ENCODE measurements at regions not wholly inside any gene's neighbourhood (a gene's known extent, or its start where the extent isn't known, plus 50 kb on each side); places are given as distances from the start of the nearest gene placed in this dataset.

DNA sequence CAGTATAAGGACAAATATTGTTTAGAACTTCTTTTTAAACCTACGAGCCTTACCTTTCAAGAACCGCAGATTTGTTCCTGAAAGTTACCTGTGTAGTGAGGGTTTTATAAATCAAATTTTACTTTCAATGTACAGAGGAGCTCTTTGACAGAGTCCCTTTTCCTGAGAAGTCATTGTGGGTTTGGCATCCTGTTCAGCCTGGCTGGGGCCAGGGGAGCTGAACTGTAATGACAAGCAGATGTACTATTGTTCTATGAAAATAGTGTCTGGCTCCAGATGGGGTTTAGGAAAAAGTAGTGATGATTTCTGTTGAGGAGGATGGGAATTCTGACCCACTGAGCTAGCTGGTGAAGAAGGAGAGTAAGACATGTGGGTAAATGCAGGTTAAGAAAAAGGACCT is 196.2 kb upstream of the PGRMC2 start:
- DNase-seq (ENCODE audit: low read depth): no peak

DNA sequence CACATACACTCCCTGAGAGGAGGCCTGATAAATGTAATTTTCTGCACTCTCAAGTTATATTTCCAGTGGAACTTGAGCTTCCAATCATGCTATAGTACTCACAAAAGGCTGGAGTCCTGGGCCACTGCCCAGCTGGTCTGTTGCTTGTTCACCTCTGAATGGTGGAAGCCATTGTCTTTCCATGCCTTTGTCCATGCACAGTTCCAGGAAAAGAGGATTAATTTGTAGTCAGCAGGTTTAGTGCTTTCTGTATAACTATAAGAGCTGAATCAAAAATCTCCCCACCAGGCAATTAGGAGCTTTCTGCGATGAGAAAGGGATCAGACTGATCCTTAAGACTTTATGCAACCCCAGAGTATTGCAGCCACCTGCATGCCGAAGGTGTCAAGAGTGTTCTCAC is 195.4 kb upstream of the PGRMC2 start:
- DNase-seq (ENCODE audit: low read depth): no peak

DNA sequence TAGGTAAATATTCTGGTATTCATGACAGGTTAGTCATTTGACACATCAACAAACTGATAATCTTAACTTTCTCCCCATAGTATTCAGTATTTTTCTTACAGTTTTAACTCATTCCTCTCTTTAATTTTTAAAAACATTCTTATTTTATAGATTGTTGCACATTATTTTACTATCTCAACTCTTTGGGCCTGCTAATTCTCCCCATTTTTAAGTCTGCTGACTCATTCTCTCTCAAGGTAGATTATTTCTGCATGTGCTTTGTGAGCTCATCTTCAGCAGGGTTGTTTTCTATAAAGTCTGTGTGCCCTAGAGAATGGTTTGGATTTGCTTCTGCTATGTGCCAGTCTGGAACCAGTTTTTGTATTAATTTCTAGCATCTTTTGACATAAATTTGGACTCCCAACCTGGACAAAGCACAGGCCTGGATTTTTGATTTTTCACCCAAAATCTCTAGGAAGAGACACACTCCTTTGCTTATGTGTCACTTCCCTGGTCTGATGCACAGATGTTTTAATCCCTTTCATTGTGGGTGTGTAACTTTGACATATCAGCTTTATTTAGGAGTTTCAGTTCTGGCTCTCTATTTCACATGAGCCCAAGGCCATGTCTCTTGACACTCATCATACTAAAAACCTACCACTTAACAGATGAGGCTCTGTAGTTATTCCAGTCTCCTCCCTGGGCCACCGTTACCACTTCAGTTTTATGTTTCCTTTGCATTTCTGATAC is 194.3 kb upstream of the PGRMC2 start:
- no peak for DNase-seq (ENCODE audit: low read depth)

DNA sequence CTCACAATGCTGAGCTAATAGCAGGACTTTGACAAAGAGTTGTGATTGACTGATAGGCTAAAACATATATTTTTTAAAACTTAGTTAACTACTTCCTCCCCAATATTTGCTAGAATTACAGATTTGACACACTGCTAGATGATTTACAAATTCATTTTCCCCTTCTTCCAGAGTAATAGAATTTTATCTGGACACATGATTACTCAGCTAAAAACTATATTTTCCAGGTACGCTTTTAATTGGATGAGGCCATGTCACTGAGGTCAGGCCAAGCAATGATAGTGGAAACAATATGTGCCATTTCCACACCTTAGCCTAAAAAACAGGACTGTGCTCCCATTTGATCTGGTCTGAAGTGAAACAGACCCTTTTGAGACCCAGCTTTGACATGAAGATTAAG is 193.3 kb upstream of the PGRMC2 start:
- DNase-seq (ENCODE audit: low read depth): no peak

DNA sequence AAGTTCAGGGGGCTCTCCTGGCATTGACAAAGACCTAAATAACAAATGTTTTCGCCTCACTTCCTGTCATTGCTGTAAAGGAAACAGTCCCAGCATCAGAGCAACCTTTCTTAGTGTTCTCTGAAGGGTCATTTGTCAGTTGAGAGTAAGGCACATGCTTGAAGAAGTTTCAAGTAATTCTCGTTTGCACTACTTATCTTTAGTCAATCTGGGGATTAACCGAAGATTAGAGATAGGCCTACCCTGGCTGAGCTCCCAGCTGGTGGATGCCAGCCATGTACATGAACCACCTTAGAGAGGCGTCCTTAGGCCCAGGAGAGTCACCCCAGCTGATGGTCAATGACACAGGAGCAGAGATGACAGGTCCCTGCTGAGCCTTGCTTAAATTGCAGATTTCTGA is 189.9 kb upstream of the PGRMC2 start:
- DNase-seq (ENCODE audit: low read depth): no peak

DNA sequence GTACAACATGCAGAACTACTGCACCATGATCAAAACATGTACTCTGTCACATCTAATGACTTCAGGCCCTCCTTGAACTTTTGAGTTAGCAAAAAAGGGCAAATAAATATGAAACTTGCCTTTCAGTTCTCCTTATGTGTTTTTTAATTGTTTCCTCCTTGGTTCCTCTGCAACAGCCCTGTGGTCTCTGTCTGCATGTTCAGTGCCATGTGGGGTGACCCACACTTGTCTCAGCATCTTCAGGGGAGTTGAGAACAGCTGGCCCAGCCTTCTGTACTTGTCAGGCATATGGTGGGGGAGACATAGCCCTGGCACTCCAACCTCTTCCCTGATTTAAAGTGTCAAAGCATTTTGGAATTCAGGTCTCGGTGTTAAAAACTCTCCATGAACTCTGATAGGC is 188.0 kb upstream of the PGRMC2 start:
- no peak for DNase-seq (ENCODE audit: low read depth)

DNA sequence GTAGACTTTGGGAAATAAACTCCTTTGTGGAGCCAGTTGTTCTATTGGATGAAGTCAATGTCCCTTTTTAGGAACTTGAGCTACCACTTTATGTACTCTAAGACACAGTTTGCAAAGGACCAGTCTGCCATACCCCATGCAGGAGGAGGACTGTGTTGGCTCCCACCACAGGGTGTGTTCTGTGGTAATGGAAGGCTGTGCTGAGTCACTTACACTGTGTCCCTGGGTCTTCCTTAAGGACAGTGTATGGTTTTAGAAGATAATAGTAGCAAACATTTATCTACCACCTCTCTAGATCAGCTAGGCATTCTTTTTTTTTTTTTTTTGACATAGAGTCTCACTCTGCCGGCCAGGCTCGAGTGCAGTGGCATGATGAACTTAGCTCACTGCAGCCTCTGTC is 184.0 kb upstream of the PGRMC2 start:
- DNase-seq (ENCODE audit: low read depth): no peak

DNA sequence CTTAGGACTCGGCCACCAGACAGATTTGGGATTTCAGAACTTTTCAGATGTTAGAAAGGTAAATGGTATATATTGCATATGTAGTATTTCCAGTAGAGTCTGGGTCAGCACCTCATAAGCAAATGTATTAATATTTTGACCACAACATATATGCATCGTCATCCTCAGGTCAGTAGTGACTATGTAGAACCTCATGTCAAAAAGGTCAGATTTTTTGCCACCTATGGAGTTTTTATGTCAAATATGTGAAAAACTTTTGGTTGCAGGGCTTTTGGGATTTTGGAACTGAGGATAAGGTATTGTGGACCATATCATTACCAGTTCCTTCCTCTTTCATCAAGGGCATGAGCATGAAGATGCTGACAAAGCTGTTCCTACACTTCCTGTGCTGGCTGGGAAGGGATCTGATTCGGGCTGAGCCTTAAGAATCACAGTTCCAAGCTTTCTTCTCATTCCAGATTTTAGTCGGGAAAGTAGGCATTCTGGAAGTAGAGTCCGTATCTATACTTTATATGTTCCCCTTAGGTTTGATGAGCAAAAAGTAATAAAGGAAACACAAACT is 183.0 kb upstream of the PGRMC2 start:
- DNase-seq (ENCODE audit: low read depth): no peak

DNA sequence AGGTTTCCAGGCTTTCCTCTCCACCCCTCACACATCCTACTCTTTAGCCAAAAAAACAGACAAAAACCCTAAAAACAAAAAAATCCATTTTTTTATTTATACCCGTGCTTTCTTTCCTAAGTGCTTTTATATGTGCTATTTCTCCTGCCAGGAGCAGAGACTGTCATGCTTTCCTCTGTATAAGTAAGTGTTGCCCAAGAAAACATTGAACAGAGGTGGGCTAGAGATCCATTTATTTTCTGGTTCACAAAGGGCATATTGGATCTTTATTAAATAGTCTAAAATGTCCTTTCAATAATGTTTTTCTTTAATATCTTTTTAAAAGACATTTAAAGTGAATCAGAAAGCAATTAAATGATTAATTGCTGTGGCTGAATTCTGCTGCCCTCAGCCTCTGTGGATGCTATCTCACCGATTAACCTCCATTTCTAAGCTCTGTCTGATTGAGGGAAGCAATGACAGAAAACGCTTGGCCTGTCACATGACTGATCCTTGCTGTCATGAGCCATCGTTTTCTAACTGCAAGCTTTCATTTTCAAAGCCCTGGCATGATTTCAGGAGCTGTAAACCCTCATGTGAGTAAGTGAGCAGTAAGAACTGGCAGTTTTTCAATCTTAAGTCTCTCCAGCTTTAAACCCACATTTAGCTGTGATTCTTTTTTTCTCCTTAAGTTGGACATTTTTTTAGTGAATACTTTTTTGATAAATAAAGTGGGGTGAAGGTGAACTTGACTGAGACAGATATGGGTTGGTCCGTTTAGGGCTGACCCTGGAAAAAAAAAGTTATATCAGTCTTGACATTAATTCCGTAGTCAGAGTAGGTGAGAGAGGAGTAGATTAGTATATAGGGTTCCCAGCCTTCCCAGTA is 180.7 kb upstream of the PGRMC2 start:
- no peak for DNase-seq (ENCODE audit: low read depth)

DNA sequence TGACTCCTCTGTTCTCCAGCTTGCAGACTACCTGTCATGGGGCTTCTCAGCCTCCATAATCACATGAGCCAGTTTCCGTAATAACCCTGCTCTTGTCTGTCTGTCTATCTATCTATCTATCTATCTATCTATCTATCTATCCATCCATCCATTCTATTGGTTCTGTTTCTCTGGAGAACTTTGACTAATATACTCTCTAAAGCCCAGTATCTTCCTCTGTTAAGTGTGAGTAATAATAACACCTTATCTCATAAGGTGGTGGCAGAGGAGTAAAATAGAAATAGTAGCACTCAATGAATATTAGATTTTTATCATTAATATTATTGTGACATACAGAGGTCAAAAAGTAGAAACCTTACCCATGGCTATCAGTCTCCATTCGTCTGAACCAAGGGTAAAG is 177.9 kb upstream of the PGRMC2 start:
- no peak for DNase-seq (ENCODE audit: low read depth)

DNA sequence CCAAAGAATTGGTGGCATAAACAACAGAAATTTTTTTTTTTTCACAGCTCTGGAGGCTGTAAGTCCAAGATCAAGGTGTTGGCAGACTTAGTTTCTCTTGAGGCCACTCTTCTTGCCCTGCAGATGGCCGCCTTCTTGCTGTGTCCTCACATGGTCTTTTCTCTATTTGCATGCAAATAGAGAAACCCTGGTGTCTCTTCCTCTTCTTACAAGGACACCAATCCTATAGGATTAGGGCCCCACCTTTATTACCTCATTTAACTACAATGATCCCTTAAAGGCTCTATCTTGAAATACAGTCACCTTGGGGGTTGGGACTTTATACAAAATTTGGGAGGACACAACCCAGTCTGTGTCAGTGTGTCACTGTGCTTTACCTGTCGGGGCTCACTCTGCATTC is 175.4 kb upstream of the PGRMC2 start:
- no peak for DNase-seq (ENCODE audit: low read depth)

DNA sequence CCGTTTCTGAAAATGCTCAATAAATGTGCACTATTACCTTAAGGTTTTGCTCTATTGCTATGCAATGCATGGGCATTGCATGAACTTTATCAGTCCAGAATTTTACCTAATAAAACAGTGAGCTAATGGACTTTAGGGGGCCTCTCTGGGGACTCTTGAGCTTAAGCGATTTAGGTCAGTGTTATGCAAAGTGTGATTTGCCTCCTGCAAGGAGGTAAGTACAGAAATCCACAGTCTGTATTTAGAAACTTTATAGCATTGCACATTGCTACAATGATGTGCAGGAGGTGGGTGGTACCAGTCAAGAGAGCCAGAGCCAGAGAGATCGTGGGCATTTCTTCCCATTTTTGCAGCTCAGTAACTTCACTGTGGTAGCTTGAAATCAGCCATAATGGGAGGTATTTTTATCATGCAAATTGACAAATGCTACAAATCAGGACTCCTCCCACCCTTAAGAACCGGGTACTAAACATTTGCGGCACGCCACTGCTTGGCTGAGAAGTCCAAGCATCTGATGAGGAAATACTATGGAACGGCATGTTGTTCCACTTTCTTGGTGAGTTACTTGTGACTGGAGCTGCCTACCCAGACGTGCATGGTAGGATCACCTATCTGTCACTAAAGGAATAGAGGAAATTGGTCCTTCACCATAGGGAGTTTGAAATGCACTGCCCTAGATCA is 174.6 kb upstream of the PGRMC2 start:
- no peak for DNase-seq (ENCODE audit: low read depth)

DNA sequence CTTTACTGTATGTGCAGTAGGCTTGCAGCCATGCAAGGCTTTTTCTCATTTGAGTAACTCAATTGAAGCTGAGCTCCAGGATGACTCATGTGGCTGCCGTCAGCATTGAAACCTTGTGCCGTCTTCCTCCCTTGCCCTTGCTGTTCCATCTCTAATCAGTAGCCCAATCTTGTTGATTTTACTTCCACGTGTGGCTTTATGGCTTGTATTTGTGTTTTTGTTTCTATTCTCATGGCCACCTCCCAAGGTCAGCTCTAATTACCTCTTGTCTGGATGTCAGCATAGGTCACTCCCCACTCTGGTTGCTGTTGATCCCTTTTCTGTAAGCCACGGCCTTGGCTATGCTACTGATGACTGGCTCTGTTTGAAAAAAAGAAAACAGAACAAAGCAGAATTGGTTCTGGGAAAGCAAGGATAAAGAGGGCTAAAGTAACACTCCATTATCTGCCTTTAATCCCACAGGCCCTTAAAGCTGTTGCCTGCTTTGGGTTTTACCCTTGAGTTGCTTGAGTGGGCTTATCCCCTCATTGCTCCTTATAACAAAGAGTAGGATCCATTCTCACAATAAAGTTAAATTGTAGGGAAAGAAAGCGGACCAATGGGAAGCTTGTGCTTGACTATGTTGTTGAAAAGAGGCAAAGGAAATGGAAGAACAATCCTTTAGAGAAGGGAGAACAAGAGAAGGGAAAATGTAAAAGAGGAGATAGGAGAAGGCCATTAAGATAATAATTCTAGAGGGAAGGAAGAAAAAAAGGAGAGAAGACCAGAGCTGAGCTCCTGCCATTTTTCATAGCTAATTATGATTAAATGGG is 173.9 kb upstream of the PGRMC2 start:
- DNase-seq (ENCODE audit: low read depth): no peak

DNA sequence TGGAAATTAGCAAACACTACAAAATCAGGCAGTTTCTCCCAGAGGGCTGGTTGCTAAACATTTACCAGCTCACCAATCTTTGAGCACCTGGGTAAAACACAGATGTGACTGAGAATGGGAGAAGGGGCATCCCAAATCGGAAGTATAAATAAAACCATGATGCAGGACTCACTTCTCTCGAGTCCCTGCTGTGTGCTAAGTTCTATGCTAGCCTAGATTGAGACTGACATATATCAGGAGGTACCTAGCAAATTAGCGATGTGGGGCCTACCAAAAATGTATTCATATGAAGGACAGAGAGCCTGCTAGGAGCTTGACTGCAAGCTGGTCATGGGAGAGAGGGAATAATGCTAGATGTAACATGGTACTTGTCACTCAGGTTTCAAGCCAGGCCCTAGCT is 171.9 kb upstream of the PGRMC2 start:
- DNase-seq (ENCODE audit: low read depth): no peak

DNA sequence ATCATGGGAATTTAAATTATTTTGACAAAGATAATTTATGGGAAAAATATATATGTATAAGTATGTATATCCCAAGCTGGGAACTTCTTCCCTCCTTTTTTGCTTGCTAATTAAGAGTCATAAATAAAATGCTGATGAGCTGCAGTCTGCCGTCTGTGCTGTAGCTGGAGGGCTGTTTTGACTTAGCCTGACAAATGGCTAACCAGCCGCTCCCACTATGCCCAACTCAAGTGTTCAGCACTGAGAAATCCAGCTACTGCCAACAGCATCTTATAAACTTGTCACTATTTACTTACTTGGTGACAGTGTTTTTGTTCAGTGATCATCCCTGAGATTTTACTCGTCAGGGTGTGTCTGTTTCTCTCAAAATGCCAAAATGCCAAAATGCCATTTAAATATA is 171.2 kb upstream of the PGRMC2 start:
- no peak for DNase-seq (ENCODE audit: low read depth)

DNA sequence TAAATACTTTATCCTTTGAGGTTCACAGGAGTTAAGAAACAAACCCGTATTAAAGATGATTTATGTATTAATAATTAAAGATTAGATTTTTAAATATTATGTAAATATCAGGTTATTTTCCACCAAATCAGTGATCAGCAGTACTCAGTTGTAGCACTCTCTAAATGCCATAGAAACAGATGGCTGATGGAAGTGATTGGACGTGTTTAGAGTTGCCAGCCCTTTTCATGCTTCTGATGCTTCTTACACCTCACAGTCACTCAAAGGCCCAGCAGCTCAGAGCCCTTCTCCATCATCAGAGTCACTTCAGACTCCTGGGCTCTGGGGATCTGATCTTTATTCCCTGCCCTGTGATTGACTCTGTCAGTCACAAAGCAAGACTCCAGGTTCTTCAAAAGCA is 170.1 kb upstream of the PGRMC2 start:
- DNase-seq (ENCODE audit: low read depth): no peak

DNA sequence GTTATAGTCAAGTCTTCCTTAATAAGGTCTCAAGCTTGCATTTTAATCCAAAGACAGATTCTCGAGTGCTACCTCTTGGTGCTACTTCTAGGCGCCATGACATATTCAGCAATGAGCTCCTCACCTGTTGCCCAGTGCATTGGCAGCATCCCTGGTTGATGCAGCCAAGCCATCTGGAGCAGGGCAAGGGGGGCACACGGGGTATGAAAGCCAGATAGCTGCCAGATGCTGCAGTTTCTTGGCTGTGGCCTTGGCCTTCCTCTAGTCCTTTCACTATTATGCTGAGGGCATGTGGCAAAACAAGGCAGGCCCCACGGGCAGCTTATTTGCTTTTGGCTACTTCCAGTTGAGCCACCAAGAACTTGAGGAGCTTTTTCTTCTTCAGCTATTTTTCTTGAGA is 168.6 kb upstream of the PGRMC2 start:
- no peak for DNase-seq (ENCODE audit: low read depth)

DNA sequence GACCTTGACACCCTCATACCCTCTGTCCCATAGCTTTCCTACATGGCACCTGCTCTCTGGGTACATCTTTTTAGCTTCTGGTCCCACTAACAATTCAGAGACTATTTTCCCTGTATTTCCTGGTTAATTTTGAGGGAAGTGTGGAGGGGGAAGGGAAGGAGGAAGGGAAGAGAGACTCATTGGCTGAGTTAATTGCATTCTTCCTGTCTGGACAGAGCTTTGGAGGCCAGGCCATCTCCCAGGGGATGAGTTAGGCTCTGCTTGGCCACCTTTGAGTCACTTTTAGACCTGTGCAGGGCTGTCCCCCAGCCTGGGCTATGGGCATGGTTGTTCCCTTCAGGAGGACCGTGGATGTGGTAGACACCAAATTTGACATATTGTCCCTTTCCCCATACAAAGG is 167.9 kb upstream of the PGRMC2 start:
- DNase-seq (ENCODE audit: low read depth): no peak

DNA sequence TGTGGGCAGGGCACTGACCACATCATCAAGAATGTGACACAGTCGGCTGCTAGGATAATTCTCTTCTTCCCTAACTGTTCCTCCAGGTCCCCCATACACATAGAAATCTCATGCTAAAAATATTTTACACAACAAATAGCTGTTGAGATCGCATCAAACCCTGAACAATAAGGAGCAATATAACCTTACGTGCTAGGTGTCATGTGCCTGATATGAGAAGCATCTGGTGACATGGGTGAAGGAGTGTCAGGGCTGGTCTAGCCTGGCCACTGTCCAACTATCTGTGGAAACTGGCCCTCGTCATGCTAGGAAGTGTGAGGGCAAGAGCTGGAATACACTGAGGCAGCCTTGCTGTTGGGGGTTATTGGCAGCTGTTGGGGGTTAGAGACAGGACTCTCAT is 167.3 kb upstream of the PGRMC2 start:
- no peak for DNase-seq (ENCODE audit: low read depth)

DNA sequence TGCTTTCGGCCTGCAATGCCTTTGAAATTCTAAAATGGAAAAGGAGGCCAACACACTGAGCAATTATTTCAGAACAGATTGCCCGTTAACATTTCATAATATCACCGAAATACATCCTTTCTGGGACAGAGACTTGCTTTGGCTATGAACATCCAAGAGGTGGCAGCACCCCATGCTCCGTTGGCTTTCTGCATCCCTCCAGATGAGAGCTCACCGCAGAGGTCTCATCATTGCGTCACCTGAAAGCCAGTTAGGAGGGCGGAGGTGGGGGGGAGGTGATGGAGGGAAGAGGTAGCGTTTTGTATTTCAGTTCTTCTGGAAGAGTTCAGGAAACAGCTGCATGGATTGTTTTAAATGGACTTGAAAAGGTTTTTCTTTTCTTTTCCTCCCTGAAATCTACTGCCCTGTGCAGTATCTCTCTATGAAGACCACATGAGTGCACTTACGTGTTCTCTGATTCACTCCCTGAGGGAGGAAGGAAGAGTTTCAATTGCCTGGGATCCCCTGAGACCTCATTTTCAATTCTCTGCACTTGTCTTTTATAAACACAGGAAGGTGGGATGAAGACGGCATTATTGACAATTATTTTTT is 166.8 kb upstream of the PGRMC2 start:
- DNase-seq (ENCODE audit: low read depth): peak; percentile 15

DNA sequence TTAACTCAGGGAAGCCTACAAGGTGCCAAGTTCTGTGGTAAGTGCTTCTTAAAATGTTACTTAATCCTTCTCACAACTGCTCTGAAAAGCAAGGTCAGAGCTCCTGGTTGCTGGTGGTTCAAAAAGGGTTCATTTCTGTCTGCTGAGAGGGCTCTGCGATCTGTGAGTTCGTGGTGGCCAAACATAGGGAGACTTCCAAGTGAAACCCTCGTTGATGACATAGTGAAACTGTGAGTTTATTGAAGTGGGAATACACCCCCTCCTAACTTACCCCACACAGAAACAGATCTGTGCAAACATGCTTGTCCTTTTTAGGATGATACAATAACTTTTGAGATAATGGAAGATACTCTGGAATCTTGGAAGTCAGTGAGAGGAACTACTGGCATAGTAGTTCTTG is 164.8 kb upstream of the PGRMC2 start:
- no peak for DNase-seq (ENCODE audit: low read depth)
